ENCODE measurements at regions not wholly inside any gene's neighbourhood (a gene's known extent, or its start where the extent isn't known, plus 50 kb on each side); places are given as distances from the start of the nearest gene placed in this dataset.

GRCh38 chr2:12795851-12796250 is 79.1 kb downstream of the TRIB2 start:
- H3K4me1 ChIP-seq, result no peaks in the 10 kb centered on the region

GRCh38 chr2:12796657-12797056 is 79.9 kb downstream of the TRIB2 start:
- H3K27ac ChIP-seq, result no peak overlapping the region
- H3K9me3 ChIP-seq, result no peaks in the 10 kb centered on the region
- TF ChIP-seq, protein P1, sequence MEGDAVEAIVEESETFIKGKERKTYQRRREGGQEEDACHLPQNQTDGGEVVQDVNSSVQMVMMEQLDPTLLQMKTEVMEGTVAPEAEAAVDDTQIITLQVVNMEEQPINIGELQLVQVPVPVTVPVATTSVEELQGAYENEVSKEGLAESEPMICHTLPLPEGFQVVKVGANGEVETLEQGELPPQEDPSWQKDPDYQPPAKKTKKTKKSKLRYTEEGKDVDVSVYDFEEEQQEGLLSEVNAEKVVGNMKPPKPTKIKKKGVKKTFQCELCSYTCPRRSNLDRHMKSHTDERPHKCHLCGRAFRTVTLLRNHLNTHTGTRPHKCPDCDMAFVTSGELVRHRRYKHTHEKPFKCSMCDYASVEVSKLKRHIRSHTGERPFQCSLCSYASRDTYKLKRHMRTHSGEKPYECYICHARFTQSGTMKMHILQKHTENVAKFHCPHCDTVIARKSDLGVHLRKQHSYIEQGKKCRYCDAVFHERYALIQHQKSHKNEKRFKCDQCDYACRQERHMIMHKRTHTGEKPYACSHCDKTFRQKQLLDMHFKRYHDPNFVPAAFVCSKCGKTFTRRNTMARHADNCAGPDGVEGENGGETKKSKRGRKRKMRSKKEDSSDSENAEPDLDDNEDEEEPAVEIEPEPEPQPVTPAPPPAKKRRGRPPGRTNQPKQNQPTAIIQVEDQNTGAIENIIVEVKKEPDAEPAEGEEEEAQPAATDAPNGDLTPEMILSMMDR (IDR thresholded peaks at IDR 0.05), result no peak
- TF ChIP-seq POLR2A (IDR thresholded peaks at IDR 0.05), result no peak
- no peaks in the 10 kb centered on the region for H3K4me1 ChIP-seq
- no peaks in the 10 kb centered on the region for H3K27me3 ChIP-seq
- H3K4me3 ChIP-seq, result no peak overlapping the region
- no peak for DNase-seq
- H3K36me3 ChIP-seq, result no peaks in the 10 kb centered on the region

More at GRCh38 chr2:12795851-12796250, 79.1 kb downstream of the TRIB2 start:
- H3K27me3 ChIP-seq, result no peaks in the 10 kb centered on the region
- H3K27ac ChIP-seq, result no peak overlapping the region
- DNase-seq, result no peak
- no peaks in the 10 kb centered on the region for H3K9me3 ChIP-seq
- H3K36me3 ChIP-seq, result no peaks in the 10 kb centered on the region
- H3K4me3 ChIP-seq, result no peak overlapping the region
- TF ChIP-seq, protein P1 (IDR thresholded peaks at IDR 0.05), result no peak
- TF ChIP-seq POLR2A (IDR thresholded peaks at IDR 0.05), result no peak

DNA sequence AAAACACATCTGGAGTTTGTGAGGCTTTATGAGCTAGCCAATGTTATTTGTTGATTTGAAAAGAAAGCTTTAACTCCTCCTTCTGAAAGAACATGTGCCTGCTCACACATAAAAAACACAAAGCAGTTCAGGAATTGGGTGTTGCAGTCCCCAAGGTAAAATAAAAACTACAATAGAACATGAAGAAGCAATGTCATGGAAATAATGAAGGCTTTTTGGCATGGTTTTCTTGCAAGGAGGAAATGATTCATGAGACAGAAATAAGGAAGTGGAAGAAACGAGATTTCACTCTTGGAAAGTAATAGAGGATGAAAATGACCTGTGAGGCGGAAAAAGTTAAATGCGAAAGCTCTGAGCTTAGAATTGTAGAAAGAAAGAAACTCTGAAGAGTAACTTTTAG is 81.1 kb downstream of the TRIB2 start:
- H3K4me1 ChIP-seq, result no peaks in the 10 kb centered on the region
- H3K4me3 ChIP-seq, result no peak overlapping the region
- no peaks in the 10 kb centered on the region for H3K36me3 ChIP-seq
- no peaks in the 10 kb centered on the region for H3K27me3 ChIP-seq
- no peak overlapping the region for H3K27ac ChIP-seq
- TF ChIP-seq POLR2A (IDR thresholded peaks at IDR 0.05), result no peak
- no peaks in the 10 kb centered on the region for H3K9me3 ChIP-seq
- DNase-seq, result no peak

DNA sequence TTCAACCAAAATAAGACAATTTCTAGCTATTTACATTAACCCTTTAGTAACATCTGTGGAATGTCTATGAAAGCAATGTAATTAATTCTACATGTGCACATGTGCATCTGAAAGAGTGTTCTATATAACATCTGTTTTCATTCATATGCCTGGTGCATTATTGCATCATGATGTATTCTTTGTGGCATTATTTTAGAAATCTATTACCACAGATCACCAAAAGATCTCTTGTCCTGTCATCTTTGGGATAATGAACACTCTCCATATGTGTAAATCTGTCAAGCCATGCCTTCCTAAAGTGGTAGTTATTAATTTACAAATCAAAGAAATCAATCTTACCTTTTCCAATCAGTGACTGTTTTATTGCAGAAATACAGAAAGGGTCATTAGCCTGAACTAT is 86.9 kb downstream of the TRIB2 start:
- no peak overlapping the region for H3K27ac ChIP-seq
- TF ChIP-seq, protein P1 (IDR thresholded peaks at IDR 0.05), result no peak
- no peak for TF ChIP-seq POLR2A (IDR thresholded peaks at IDR 0.05)

GRCh38 chr2:12804091-12804856 is 87.5 kb downstream of the TRIB2 start:
- no peak for DNase-seq
- Histone ChIP-seq H3K9me3 (no peaks in the 10 kb centered on the region), H3K4me1 (no peaks in the 10 kb centered on the region), H3K27ac (no peak overlapping the region), H3K36me3 (no peaks in the 10 kb centered on the region), H3K4me3 (no peak overlapping the region), H3K27me3 (no peaks in the 10 kb centered on the region)
- no peak for TF ChIP-seq POLR2A (IDR thresholded peaks at IDR 0.05)
- TF ChIP-seq, protein P1 (IDR thresholded peaks at IDR 0.05), result no peak

More for the DNA sequence above, 86.9 kb downstream of the TRIB2 start:
- no peak for DNase-seq
- Histone ChIP-seq H3K4me1 (no peaks in the 10 kb centered on the region), H3K9me3 (no peaks in the 10 kb centered on the region), H3K27me3 (no peaks in the 10 kb centered on the region), H3K4me3 (no peak overlapping the region), H3K36me3 (no peaks in the 10 kb centered on the region)

GRCh38 chr2:12805033-12805432 is 88.3 kb downstream of the TRIB2 start:
- Histone ChIP-seq H3K27me3 (no peaks in the 10 kb centered on the region), H3K36me3 (no peaks in the 10 kb centered on the region), H3K27ac (no peak overlapping the region), H3K4me1 (no peaks in the 10 kb centered on the region), H3K9me3 (no peaks in the 10 kb centered on the region), H3K4me3 (no peak overlapping the region)
- DNase-seq, result no peak
- TF ChIP-seq, protein P1 (IDR thresholded peaks at IDR 0.05), result no peak
- no peak for TF ChIP-seq POLR2A (IDR thresholded peaks at IDR 0.05)

All from Peyer's patch (tissue), 4 donors.